ENCODE measurements at regions not wholly inside any gene's neighbourhood (a gene's known extent, or its start where the extent isn't known, plus 50 kb on each side); places are given as distances from the start of the nearest gene placed in this dataset.

GRCh38 chr1:75986478-75986877 is 54.3 kb upstream of the ASB17 start:
- Histone ChIP-seq H3K9me3 (ENCODE audit: control insufficient read depth in 1 of 2, insufficient read depth in 1 of 2, low read depth in 1 of 2, low read length in 2 of 2) (no peaks in the 10 kb centered on the region), H3K36me3 (ENCODE audit: control insufficient read depth in 1 of 2, insufficient read depth in 2 of 2, low read length in 2 of 2) (no peaks in the 10 kb centered on the region), H3K4me1 (ENCODE audit: control insufficient read depth in 1 of 2, insufficient read depth in 2 of 2, low read length in 2 of 2) (no peaks in the 10 kb centered on the region), H3K9me2 (ENCODE audit: insufficient read depth) (no peaks in the 10 kb centered on the region), H3K4me3 (replicated peaks in 1 of 2; ENCODE audit: low read depth in 1 of 2, low read length in 2 of 2) (no peak overlapping the region), H3K9ac (ENCODE audit: low read length) (no peak overlapping the region), H3K27me3 (ENCODE audit: insufficient read depth, low read length) (peaks cover 12% of the 10 kb centered on the region), H3K79me2 (ENCODE audit: insufficient read depth, low read length) (no peaks in the 10 kb centered on the region), H4K20me1 (ENCODE audit: insufficient read depth) (no peaks in the 10 kb centered on the region), H2AFZ (ENCODE audit: low read depth, low read length, poor library complexity, severe bottlenecking) (no peak overlapping the region), H3K4me2 (ENCODE audit: low read length) (no peak overlapping the region), H3K27ac (ENCODE audit: low read depth, low read length) (no peak overlapping the region)
- CTCF ChIA-PET: no interaction called here
- no peak for DNase-seq (ENCODE audit: low read depth, low spot score)
- ATAC-seq: no peak
- RAD21 ChIA-PET (ENCODE audit: low non-redundant PET in 1 of 2, low total read pairs in 2 of 2, uncharacterized antibody in 2 of 2, unreplicated experiment in 2 of 2): no interaction called here
- BruUV-seq (replicated peaks): no TSS peak
- POLR2A ChIA-PET: no interaction called here
- TF ChIP-seq ZNF274 (IDR thresholded peaks at IDR 0.05; ENCODE audit: low read depth, low read length) (no peak), ELF1 (IDR thresholded peaks at IDR 0.05; ENCODE audit: borderline replicate concordance, low read depth) (no peak), RAD21 (IDR thresholded peaks at IDR 0.05; ENCODE audit: low read depth) (no peak), EZH2 (IDR thresholded peaks at IDR 0.05) (no peak), EZH2phosphoT487 (IDR thresholded peaks at IDR 0.05; ENCODE audit: borderline replicate concordance) (no peak), JUND (IDR thresholded peaks at IDR 0.05) (no peak), ZFX (IDR thresholded peaks at IDR 0.05) (no peak), CTCF (IDR thresholded peaks at IDR 0.05 in 2 of 3, conservative IDR thresholded peaks at IDR 0.05 in 1 of 3; ENCODE audit: borderline replicate concordance in 1 of 3, insufficient read depth in 1 of 3, low read depth in 2 of 3, low read length in 2 of 3) (no peak), POLR2A (IDR thresholded peaks at IDR 0.05; ENCODE audit: borderline replicate concordance, extremely low read depth, insufficient read depth, insufficient read length) (no peak), SP1 (IDR thresholded peaks at IDR 0.05; ENCODE audit: low read depth) (no peak), SIN3A (IDR thresholded peaks at IDR 0.05; ENCODE audit: low read depth) (no peak), YY1 (IDR thresholded peaks at IDR 0.05; ENCODE audit: extremely low read depth, insufficient replicate concordance, low read depth, low read length) (no peak), CBX3 (IDR thresholded peaks at IDR 0.05; ENCODE audit: low read depth) (no peak), FOSL1 (IDR thresholded peaks at IDR 0.05; ENCODE audit: low read depth) (no peak), TCF7L2 (IDR thresholded peaks at IDR 0.05; ENCODE audit: borderline replicate concordance, extremely low read depth, insufficient read depth, insufficient read length) (no peak), POLR2AphosphoS5 (IDR thresholded peaks at IDR 0.05; ENCODE audit: low read depth, low read length) (no peak), CEBPB (IDR thresholded peaks at IDR 0.05; ENCODE audit: low read depth) (no peak)
- TF ChIP-seq, protein P1, sequence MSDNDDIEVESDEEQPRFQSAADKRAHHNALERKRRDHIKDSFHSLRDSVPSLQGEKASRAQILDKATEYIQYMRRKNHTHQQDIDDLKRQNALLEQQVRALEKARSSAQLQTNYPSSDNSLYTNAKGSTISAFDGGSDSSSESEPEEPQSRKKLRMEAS (IDR thresholded peaks at IDR 0.05): no peak
- TF ChIP-seq, protein P2, sequence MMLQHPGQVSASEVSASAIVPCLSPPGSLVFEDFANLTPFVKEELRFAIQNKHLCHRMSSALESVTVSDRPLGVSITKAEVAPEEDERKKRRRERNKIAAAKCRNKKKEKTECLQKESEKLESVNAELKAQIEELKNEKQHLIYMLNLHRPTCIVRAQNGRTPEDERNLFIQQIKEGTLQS (IDR thresholded peaks at IDR 0.05): no peak
- TF ChIP-seq, protein P3, sequence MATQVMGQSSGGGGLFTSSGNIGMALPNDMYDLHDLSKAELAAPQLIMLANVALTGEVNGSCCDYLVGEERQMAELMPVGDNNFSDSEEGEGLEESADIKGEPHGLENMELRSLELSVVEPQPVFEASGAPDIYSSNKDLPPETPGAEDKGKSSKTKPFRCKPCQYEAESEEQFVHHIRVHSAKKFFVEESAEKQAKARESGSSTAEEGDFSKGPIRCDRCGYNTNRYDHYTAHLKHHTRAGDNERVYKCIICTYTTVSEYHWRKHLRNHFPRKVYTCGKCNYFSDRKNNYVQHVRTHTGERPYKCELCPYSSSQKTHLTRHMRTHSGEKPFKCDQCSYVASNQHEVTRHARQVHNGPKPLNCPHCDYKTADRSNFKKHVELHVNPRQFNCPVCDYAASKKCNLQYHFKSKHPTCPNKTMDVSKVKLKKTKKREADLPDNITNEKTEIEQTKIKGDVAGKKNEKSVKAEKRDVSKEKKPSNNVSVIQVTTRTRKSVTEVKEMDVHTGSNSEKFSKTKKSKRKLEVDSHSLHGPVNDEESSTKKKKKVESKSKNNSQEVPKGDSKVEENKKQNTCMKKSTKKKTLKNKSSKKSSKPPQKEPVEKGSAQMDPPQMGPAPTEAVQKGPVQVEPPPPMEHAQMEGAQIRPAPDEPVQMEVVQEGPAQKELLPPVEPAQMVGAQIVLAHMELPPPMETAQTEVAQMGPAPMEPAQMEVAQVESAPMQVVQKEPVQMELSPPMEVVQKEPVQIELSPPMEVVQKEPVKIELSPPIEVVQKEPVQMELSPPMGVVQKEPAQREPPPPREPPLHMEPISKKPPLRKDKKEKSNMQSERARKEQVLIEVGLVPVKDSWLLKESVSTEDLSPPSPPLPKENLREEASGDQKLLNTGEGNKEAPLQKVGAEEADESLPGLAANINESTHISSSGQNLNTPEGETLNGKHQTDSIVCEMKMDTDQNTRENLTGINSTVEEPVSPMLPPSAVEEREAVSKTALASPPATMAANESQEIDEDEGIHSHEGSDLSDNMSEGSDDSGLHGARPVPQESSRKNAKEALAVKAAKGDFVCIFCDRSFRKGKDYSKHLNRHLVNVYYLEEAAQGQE (IDR thresholded peaks at IDR 0.05; ENCODE audit: low read depth): no peak
- intact Hi-C loops (cut with micrococcal nuclease): no loop called here

Measured in HCT116 (cell line).